ENCODE measurements at regions not wholly inside any gene's neighbourhood (a gene's known extent, or its start where the extent isn't known, plus 50 kb on each side); places are given as distances from the start of the nearest gene placed in this dataset.

DNA sequence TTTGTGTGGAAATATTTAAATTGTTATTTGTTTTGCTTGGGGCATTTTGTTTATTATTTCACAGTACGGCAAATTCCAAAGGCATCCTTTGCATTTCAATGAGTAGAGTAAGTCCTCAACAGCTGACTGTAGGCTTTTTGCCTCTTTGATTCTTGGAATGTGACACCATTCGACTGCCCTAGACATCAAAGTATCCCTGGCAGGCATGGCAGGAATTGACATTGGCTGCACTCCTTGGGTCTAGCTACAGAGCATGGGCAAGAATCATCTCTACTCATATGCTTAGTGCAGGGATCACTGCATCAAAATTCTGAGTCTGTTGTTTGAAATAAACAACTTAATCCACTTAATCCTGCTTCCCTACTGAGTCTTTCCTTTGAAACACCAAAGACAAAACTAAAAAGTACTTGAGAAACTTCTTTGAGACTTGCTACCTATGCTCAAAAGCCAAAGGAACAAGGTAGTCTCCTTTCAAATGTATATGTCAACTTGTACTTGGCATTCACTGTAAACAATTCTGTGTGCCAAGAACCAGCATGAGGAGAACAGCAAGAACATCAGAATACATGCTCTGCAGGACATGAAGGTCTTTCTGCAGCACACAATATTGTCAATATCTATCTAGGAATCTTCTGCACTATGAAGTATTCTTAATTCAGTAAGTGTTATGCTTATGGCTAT is 1569.0 kb upstream of the FLRT2 start:
- no peak for DNase-seq (ENCODE audit: low read depth)
- H3K4me3 ChIP-seq (ENCODE audit: low read depth, low read length): no peak overlapping the region
- TF ChIP-seq, protein P1, sequence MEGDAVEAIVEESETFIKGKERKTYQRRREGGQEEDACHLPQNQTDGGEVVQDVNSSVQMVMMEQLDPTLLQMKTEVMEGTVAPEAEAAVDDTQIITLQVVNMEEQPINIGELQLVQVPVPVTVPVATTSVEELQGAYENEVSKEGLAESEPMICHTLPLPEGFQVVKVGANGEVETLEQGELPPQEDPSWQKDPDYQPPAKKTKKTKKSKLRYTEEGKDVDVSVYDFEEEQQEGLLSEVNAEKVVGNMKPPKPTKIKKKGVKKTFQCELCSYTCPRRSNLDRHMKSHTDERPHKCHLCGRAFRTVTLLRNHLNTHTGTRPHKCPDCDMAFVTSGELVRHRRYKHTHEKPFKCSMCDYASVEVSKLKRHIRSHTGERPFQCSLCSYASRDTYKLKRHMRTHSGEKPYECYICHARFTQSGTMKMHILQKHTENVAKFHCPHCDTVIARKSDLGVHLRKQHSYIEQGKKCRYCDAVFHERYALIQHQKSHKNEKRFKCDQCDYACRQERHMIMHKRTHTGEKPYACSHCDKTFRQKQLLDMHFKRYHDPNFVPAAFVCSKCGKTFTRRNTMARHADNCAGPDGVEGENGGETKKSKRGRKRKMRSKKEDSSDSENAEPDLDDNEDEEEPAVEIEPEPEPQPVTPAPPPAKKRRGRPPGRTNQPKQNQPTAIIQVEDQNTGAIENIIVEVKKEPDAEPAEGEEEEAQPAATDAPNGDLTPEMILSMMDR (IDR thresholded peaks at IDR 0.05; ENCODE audit: insufficient read depth, low read depth, low read length, missing control alignments): no peak

DNA sequence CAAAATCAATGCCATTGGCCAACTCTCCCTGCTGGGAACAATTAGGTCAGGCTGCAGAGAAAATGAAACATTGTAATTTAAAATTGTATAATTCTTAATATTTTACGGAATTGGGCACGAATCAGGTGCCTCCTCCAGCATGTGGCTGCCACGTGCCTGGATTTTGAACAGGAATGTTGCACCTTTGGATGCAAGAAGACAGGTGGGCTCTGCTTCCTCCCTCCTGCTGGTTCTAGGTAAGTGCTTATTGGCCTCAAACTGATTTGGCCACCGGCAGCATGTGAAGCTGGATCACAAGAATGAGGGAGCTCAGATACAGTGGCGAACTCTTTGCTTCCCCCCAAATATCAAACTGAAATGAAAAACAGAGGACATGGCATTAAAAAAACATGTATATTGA is 1559.9 kb upstream of the FLRT2 start:
- TF ChIP-seq, protein P1 (IDR thresholded peaks at IDR 0.05; ENCODE audit: insufficient read depth, low read depth, low read length, missing control alignments): no peak
- H3K4me3 ChIP-seq (ENCODE audit: low read depth, low read length): no peak overlapping the region
- DNase-seq (ENCODE audit: low read depth): no peak

DNA sequence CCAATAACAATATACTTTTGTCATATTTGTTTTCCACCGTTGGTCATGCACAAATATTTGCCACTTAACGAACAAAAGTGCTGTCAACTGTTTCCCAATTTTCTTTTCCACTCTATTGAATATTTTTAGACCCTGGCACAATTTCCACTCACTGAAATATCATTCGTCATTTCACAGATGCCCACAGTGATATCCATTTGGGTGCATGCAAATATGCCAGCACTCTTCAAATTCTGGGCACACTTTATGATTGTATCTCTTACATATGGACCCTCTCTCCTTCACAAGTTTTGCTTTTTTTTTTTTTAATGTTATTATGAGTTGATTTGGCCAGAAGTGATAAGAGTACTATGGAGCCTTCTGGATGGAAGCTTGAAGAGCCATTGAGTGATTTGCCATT is 1557.3 kb upstream of the FLRT2 start:
- no peak overlapping the region for H3K4me3 ChIP-seq (ENCODE audit: low read depth, low read length)
- no peak for DNase-seq (ENCODE audit: low read depth)
- TF ChIP-seq, protein P1 (IDR thresholded peaks at IDR 0.05; ENCODE audit: insufficient read depth, low read depth, low read length, missing control alignments): no peak

DNA sequence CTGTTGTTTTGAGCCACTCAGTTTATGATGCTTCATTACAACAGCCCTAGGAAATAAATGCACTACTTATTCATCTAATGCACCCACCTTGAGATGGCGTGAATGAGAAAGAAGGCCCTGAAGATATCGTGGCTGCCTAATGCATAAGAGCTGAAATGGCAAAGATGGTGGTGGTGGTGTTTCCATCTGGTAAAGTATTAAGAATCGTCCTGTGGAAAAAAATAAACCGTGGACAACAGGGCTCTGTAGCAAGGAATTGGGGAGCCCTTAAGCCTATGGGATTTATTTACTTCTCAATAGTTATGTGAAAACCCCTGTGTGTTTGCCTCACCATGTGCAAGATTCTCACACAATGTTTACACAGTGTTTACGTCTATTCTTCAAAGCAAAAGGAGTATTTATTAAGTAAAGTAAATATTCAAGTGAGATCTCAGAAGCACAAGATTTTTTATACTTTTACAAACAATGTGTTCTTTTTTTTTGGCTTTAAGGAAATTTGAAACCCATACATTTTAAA is 1555.2 kb upstream of the FLRT2 start:
- H3K4me3 ChIP-seq (ENCODE audit: low read depth, low read length): no peak overlapping the region
- TF ChIP-seq, protein P1 (IDR thresholded peaks at IDR 0.05; ENCODE audit: insufficient read depth, low read depth, low read length, missing control alignments): no peak

DNA sequence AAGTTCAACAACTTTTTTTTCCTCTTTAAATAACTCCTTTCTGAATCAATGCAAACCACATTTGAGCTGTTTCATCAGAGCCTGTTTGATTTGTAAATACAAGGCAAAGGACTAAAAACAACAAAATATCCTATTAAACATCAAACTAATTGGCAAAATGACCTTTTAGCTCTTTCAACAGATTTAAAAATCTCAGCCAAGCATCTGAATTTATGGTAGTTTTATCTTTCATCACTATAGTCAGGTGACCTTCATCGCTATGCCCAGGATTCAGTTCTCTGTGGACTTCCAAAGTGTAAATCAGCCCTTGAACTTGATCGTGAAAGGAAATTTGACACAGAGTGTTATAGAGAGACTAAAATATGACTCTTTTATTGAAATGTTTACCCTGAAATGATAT is 1554.5 kb upstream of the FLRT2 start:
- no peak overlapping the region for H3K4me3 ChIP-seq (ENCODE audit: low read depth, low read length)
- DNase-seq (ENCODE audit: low read depth): no peak
- TF ChIP-seq, protein P1 (IDR thresholded peaks at IDR 0.05; ENCODE audit: insufficient read depth, low read depth, low read length, missing control alignments): no peak

More for the DNA sequence above, 1555.2 kb upstream of the FLRT2 start:
- no peak for DNase-seq (ENCODE audit: low read depth)

DNA sequence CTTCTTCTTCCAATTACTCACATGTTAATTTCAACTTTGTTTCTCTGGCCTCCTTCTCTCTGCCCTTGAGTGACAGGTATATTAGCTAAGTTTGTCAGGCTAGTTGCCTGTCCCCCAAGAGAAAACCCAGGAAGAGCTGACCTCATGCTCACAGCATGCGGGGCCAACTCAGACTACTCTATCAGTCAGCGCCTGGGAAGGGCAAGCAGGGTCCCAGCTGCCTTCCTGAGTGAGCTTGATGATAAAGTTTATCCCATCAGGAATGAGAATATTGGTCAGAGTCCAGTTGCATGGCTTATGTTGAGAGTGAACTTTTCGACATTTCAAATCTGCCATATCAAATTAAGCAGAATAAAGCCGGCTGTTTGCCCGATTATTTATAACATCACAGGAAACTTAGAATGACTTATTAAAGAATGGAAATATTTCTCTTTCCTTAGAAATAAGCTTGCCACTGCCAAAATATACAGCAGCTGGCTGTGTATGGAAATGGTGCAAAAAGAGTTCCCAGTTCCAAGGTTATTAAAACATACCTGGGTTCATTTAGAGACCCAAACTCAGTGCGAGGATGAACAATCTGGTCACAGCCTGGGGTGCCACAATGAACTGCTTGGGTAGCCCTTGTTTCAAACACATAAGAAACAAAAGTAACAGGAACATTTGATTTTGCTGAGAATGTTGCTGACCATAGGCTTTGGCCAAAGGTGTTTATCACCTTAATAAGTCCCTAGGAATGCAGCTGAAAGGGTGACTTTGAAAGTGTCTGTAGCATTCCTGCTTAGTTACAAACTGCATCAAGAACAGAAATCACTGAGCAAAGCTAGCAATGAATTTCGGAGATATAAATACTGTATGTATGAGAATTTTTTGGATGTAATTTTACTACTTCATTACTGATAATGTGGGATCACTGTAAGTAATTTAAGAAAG is 1553.8 kb upstream of the FLRT2 start:
- DNase-seq (ENCODE audit: low read depth): no peak
- TF ChIP-seq, protein P1 (IDR thresholded peaks at IDR 0.05; ENCODE audit: insufficient read depth, low read depth, low read length, missing control alignments): no peak
- no peak overlapping the region for H3K4me3 ChIP-seq (ENCODE audit: low read depth, low read length)

Measured in GM12865 (cell line).